K562 (cell line): ENCODE measurements at regions not wholly inside any gene's neighbourhood (a gene's known extent, or its start where the extent isn't known, plus 50 kb on each side); places are given as distances from the start of the nearest gene placed in this dataset.

ENCODE experiments used
- ATAC-seq: fragments of 200-7000 bp; cut with Tn5 transposase; 3 replicates; pipeline ENCODE4 v1.9.1; 2020; ENCODE audit warnings: moderate library complexity
- BruUV-seq: library from RNA; stranded (reverse); fragments of 400-500 nt; replicated peaks from 2 replicates; lab custom pipeline; 2021; lab: Mats Ljungman, UMichigan
- CTCF ChIA-PET: fragments of 300-600 bp; formaldehyde crosslinking; extraction: SDS; loops from one replicate; lab custom pipeline; 2021; ENCODE audit warnings: low intra/inter-chr PET ratio; lab: Yijun Ruan, JAX
- POLR2A ChIA-PET: fragments of 300-600, 350-650 bp; sonication (Branson Sonifier 250); formaldehyde crosslinking; extraction: SDS; loops from one replicate; lab custom pipeline; 2021; ENCODE audit warnings: antibody characterized with exemption, inconsistent platforms; lab: Yijun Ruan, JAX
- DNase-seq, 4 experiments: peaks; one replicate each; pipeline versions ENCODE4 v3.0.0 to v3.0.0-alpha.2; 2011 to 2018; ENCODE audit warnings: low spot score in 3 of 4, mixed read lengths in 3 of 4; ENCODE audit errors: extremely low read depth in 1 of 4
- FAIRE-seq: peaks from 2 replicates; lab custom pipeline; 2011; peaks lifted over from hg19 to GRCh38; lab: Jason Lieb, UNC
- H2AFZ ChIP-seq: 2 replicates; pipeline ENCODE4 v1.6.0; 2011; ENCODE audit warnings: low read depth, low read length, control low read depth, inconsistent platforms
- H3K27ac ChIP-seq: fragments of 200-600 bp; 3 replicates; pipeline ENCODE4 v1.8.0; 2011; ENCODE audit warnings: low read depth, mild to moderate bottlenecking, control low read depth, inconsistent platforms, low read length, moderate library complexity, mixed read lengths; ENCODE audit errors: extremely low read depth
- H3K27me3 ChIP-seq, 2 experiments: fragments of 300-600 bp in 1 of 2; 2 replicates in 1 of 2; 3 replicates in 1 of 2; pipeline versions ENCODE4 v1.6.0 to v1.8.0; 2011; ENCODE audit warnings: inconsistent platforms in 2 of 2, low read length in 2 of 2, mild to moderate bottlenecking in 1 of 2, mixed read lengths in 1 of 2, moderate library complexity in 1 of 2; ENCODE audit not compliant: control insufficient read depth in 2 of 2, insufficient read depth in 2 of 2
- H3K36me3 ChIP-seq: fragments of 300-600 bp; 3 replicates; pipeline ENCODE4 v1.8.0; 2011; ENCODE audit warnings: mild to moderate bottlenecking, low read length, inconsistent platforms; ENCODE audit not compliant: control insufficient read depth, insufficient read depth
- H3K4me1 ChIP-seq, 2 experiments: fragments of 200-600 bp in 1 of 2; replicated peaks in 1 of 2; 2 replicates in 1 of 2; 3 replicates in 1 of 2; pipeline versions ENCODE4 v1.5.1 to v1.8.0; 2011; ENCODE audit warnings: inconsistent platforms in 2 of 2, low read length in 2 of 2, mild to moderate bottlenecking in 1 of 2, mixed read lengths in 1 of 2, moderate library complexity in 1 of 2; ENCODE audit not compliant: control insufficient read depth in 2 of 2, insufficient read depth in 2 of 2
- H3K4me2 ChIP-seq: 2 replicates; pipeline ENCODE4 v1.6.1; 2011; ENCODE audit warnings: low read length, control low read depth, inconsistent platforms, mixed read lengths; ENCODE audit not compliant: insufficient read depth
- H3K4me3 ChIP-seq: fragments of 200-600 bp; sonication (generic), shearing (Covaris generic); 2 replicates; pipeline ENCODE4 v1.5.1; 2016; ENCODE audit warnings: control low read depth, inconsistent platforms
- H3K79me2 ChIP-seq: fragments of 200-600 bp; 3 replicates; pipeline ENCODE4 v1.8.0; 2011; ENCODE audit warnings: low read length, inconsistent platforms; ENCODE audit not compliant: control insufficient read depth, insufficient read depth
- H3K9ac ChIP-seq, 2 experiments: 2 replicates each; pipeline versions ENCODE4 v1.6.0 to v1.6.1; 2011; ENCODE audit warnings: low read depth in 2 of 2, low read length in 2 of 2, control low read depth in 1 of 2, inconsistent platforms in 1 of 2, mild to moderate bottlenecking in 1 of 2, mixed read lengths in 1 of 2; ENCODE audit not compliant: insufficient read depth in 1 of 2
- H3K9me1 ChIP-seq: one replicate; pipeline ENCODE4 v1.6.0; 2011; ENCODE audit warnings: inconsistent platforms, mild to moderate bottlenecking, low read length, moderate library complexity; ENCODE audit not compliant: control insufficient read depth, insufficient read depth
- H3K9me3 ChIP-seq: replicated peaks from 2 replicates; pipeline ENCODE4 v1.5.1; 2011; ENCODE audit warnings: low read depth, low read length, inconsistent platforms; ENCODE audit not compliant: control insufficient read depth, insufficient read depth
- H4K20me1 ChIP-seq: replicated peaks from 2 replicates; pipeline ENCODE4 v1.6.1; 2011; ENCODE audit warnings: low read length, inconsistent platforms, mixed read lengths; ENCODE audit not compliant: control insufficient read depth, insufficient read depth
- ARID3A ChIP-seq: IDR thresholded peaks from 2 replicates; pipeline ENCODE4 v1.6.1; 2012; ENCODE audit warnings: low read depth, low read length, improper control_type of control experiment, borderline replicate concordance
- CTCF ChIP-seq, 3 experiments: IDR thresholded peaks in 2 of 3; conservative IDR thresholded peaks in 1 of 3; 2 replicates each; pipeline ENCODE4 v1.5.1; 2011 to 2012; ENCODE audit warnings: low read length in 3 of 3, mild to moderate bottlenecking in 3 of 3, control low read depth in 2 of 3, improper control_type of control experiment in 1 of 3, inconsistent platforms in 1 of 3, low read depth in 1 of 3, mixed read lengths in 1 of 3, moderate library complexity in 1 of 3; ENCODE audit not compliant: insufficient read depth in 2 of 3
- ESRRA ChIP-seq: fragments of 450-650 bp; IDR thresholded peaks from 2 replicates; pipeline ENCODE4 v1.6.1; 2014; ENCODE audit warnings: low read depth, mild to moderate bottlenecking, moderate library complexity, borderline replicate concordance
- GTF3C2 ChIP-seq: IDR thresholded peaks from 3 replicates; pipeline ENCODE4 v1.6.1; 2011; ENCODE audit warnings: borderline replicate concordance, mild to moderate bottlenecking, moderate library complexity; ENCODE audit not compliant: insufficient read length; ENCODE audit errors: extremely low read depth
- HNRNPK ChIP-seq: fragments of 200-400 bp; formaldehyde crosslinking; IDR thresholded peaks from one replicate; pipeline ENCODE4 v1.6.1; 2018; ENCODE audit warnings: mild to moderate bottlenecking, low read depth, low read length; ENCODE audit not compliant: poor library complexity, severe bottlenecking
- KLF16 ChIP-seq: IDR thresholded peaks from 2 replicates; pipeline ENCODE4 v1.6.1; 2016; ENCODE audit warnings: antibody characterized with exemption
- NR3C1 ChIP-seq: sonication (generic); formaldehyde crosslinking; IDR thresholded peaks from 2 replicates; pipeline ENCODE4 v1.8.1; 2022; ENCODE audit warnings: missing genetic modification reagents
- TCF7 ChIP-seq: sonication (generic); IDR thresholded peaks from 2 replicates; pipeline ENCODE4 v1.6.1; 2016; ENCODE audit warnings: antibody characterized with exemption, borderline replicate concordance
- ZNF232 ChIP-seq: sonication (generic); formaldehyde crosslinking; IDR thresholded peaks from 2 replicates; pipeline ENCODE4 v1.8.0; 2022; ENCODE audit warnings: mild to moderate bottlenecking, missing genetic modification reagents
- WGBS: fragments of 100-300 bp; shearing (Covaris generic); methylation state at CpG from one replicate; pipeline ENCODE4 v1.1.6; 2016; ENCODE audit warnings: low coverage, mixed read lengths; ENCODE audit not compliant: insufficient coverage; ENCODE audit errors: missing lambda C conversion rate; 5-methylcytosine and 5-hydroxymethylcytosine counted together
- in situ Hi-C: fragments of 300-500 bp; cut with MboI; formaldehyde crosslinking; loops from 4 replicates; pipeline ENCODE4 v1.15.0; 2018; ENCODE audit warnings: inconsistent platforms, mixed read lengths
- intact Hi-C: fragments of 100-400 bp; cut with micrococcal nuclease; formaldehyde crosslinking; loops from 2 replicates; pipeline ENCODE4 v1.14.2; 2022

- Histone ChIP-seq H4K20me1 (0 out of 2 replicates have a peak, but pooled peaks cover 5% of the 10 kb centered on the region), H3K27ac (no peak overlapping the region), H3K27me3 (peaks cover 0 to 9% of the 10 kb centered on the region in 2 experiments; a peak in 3 of 5 replicates), H3K36me3 (no peaks in the 10 kb centered on the region), H3K4me3 (no peak overlapping the region), H3K79me2 (no peaks in the 10 kb centered on the region), H3K4me1 (no peaks in the 10 kb centered on the region), H3K9ac (no peak overlapping the region), H3K9me3 (no peaks in the 10 kb centered on the region), H2AFZ (no peak overlapping the region), H3K9me1 (no peaks in the 10 kb centered on the region), H3K4me2 (no peak overlapping the region)
- no peak for DNase-seq
- TF ChIP-seq HNRNPK: no peak
- no peak for ATAC-seq
- BruUV-seq: no TSS peak
- intact Hi-C loops: no loop called here
- in situ Hi-C loops: loop anchor here (10.0 to 25.0 kb wide), 2 partner anchors 177 to 720 kb away; partner anchors contain the start of genes PCSK7 and RNF214
- ChIA-PET POLR2A (no interaction called here), CTCF (no interaction called here)
- 2% methylated on average over 6 of the region's 6 CpGs for WGBS
- FAIRE-seq: no peak
Measured at GRCh38 chr11:116517584-116517983, 255.2 kb downstream of the BUD13 start.

- no TSS peak for BruUV-seq
- WGBS: 0% methylated on average over 4 of the region's 4 CpGs
- TF ChIP-seq ARID3A (no peak), GTF3C2 (no peak), ZNF232 (CRISPR knock-in tag) (no peak), CTCF (IDR thresholded peaks at IDR 0.05 in 2 of 3, conservative IDR thresholded peaks at IDR 0.05 in 1 of 3; ENCODE audit: insufficient read depth in 2 of 3, low read depth in 1 of 3, low read length in 3 of 3) (no peak), KLF16 (no peak), NR3C1 (CRISPR knock-in tag) (no peak), ESRRA (no peak), TCF7 (no peak)
Measured at GRCh38 chr11:116517077-116517476, 255.7 kb downstream of the BUD13 start.

More at GRCh38 chr11:116517077-116517476, 255.7 kb downstream of the BUD13 start:
- H3K27me3 ChIP-seq: peaks cover 0 to 9% of the 10 kb centered on the region in 2 experiments; a peak in 3 of 5 replicates
- H3K4me1 ChIP-seq: no peaks in the 10 kb centered on the region
- no peaks in the 10 kb centered on the region for H3K79me2 ChIP-seq
- DNase-seq (no peak), ATAC-seq (no peak), FAIRE-seq (no peak)
- no peak overlapping the region for H3K27ac ChIP-seq
- no peak overlapping the region for H3K9ac ChIP-seq
- intact Hi-C loops (no loop called here), in situ Hi-C loops (loop anchor here (10.0 to 25.0 kb wide), 2 partner anchors 178 to 720 kb away; partner anchors contain the start of genes PCSK7 and RNF214)
- CTCF ChIA-PET: no interaction called here
- H3K9me3 ChIP-seq: no peaks in the 10 kb centered on the region
- POLR2A ChIA-PET: no interaction called here
- no peak overlapping the region for H2AFZ ChIP-seq
- no peak overlapping the region for H3K4me2 ChIP-seq
- 0 out of 2 replicates have a peak, but pooled peaks cover 5% of the 10 kb centered on the region for H4K20me1 ChIP-seq
- no peaks in the 10 kb centered on the region for H3K36me3 ChIP-seq
- H3K9me1 ChIP-seq: no peaks in the 10 kb centered on the region
- no peak overlapping the region for H3K4me3 ChIP-seq
